AG04450 (cell line): ENCODE measurements at regions not wholly inside any gene's neighbourhood (a gene's known extent, or its start where the extent isn't known, plus 50 kb on each side); places are given as distances from the start of the nearest gene placed in this dataset.
"Not testable (repeated sequence)": the region's sequence is repeated elsewhere in the genome, so short reads cannot be mapped to it uniquely, and the experiment has no call there.

Experiments
- CTCF ChIA-PET: fragments of 300-600, 350-600 bp; formaldehyde crosslinking; extraction: SDS; loops from one replicate; lab custom pipeline; 2022; ENCODE audit warnings: antibody characterized with exemption, inconsistent platforms; lab: Charles Lee
- POLR2A ChIA-PET: fragments of 350-600 bp; formaldehyde crosslinking; extraction: SDS; loops from one replicate; lab custom pipeline; 2021; ENCODE audit warnings: antibody characterized with exemption, inconsistent platforms; lab: Yijun Ruan, JAX
- DNase-seq: peaks from one replicate; pipeline ENCODE4 v3.0.0-alpha.2; 2011; ENCODE audit warnings: low read depth, low spot score
- H3K27ac ChIP-seq: one replicate; pipeline ENCODE4 v1.5.1; 2012; ENCODE audit warnings: low read depth, low read length, control low read depth
- H3K27me3 ChIP-seq: one replicate; pipeline ENCODE4 v1.6.0; 2012; ENCODE audit warnings: low read length; ENCODE audit not compliant: control insufficient read depth, insufficient read depth
- H3K4me3 ChIP-seq: 2 replicates; pipeline ENCODE4 v1.5.1; 2011; ENCODE audit warnings: mild to moderate bottlenecking, low read depth, low read length, control low read depth
- H3K9me3 ChIP-seq: 2 replicates; pipeline ENCODE4 v1.5.1; 2012; ENCODE audit warnings: low read length; ENCODE audit not compliant: control insufficient read depth, insufficient read depth
- CTCF ChIP-seq: IDR thresholded peaks from 2 replicates; pipeline ENCODE4 v1.5.1; 2011; ENCODE audit warnings: low read depth, low read length, control low read depth, inconsistent platforms

GRCh38 chr7:109660401-109660800, 1090.7 kb downstream of the DNAJB9 start:
- TF ChIP-seq CTCF: no peak
- POLR2A ChIA-PET: no interaction called here
- Histone ChIP-seq H3K9me3 (no peaks in the 10 kb centered on the region), H3K4me3 (no peak overlapping the region), H3K27ac (no peak overlapping the region), H3K27me3 (no peaks in the 10 kb centered on the region)
- no peak for DNase-seq
- CTCF ChIA-PET: no interaction called here

GRCh38 chr7:109663806-109664205, 1094.1 kb downstream of the DNAJB9 start:
- no peak for DNase-seq
- CTCF ChIA-PET: interaction anchor here (1.0 kb wide), 1 partner anchor 8 kb away, joined by 4 read pairs; no protein-coding TSS in a partner anchor

GRCh38 chr7:109687269-109687668, 1117.6 kb downstream of the DNAJB9 start:
- DNase-seq, CTCF ChIA-PET, POLR2A ChIA-PET, H3K27me3 ChIP-seq, H3K27ac ChIP-seq, H3K9me3 ChIP-seq, H3K4me3 ChIP-seq: not testable (repeated sequence)

More at GRCh38 chr7:109663806-109664205, 1094.1 kb downstream of the DNAJB9 start:
- no peak for TF ChIP-seq CTCF
- POLR2A ChIA-PET: no interaction called here
- Histone ChIP-seq H3K27me3 (no peaks in the 10 kb centered on the region), H3K4me3 (no peak overlapping the region), H3K9me3 (no peaks in the 10 kb centered on the region), H3K27ac (no peak overlapping the region)

- DNase-seq, H3K27ac ChIP-seq, POLR2A ChIA-PET, CTCF ChIA-PET, H3K4me3 ChIP-seq, H3K9me3 ChIP-seq, H3K27me3 ChIP-seq: not testable (repeated sequence)
Measured at GRCh38 chr7:109692613-109693012, 1122.9 kb downstream of the DNAJB9 start.

- ChIA-PET POLR2A (no interaction called here), CTCF (interaction anchor here (0.5 kb wide), 1 partner anchor 1804 kb away, joined by 6 read pairs; no protein-coding TSS in a partner anchor)
- Histone ChIP-seq H3K27ac (no peak overlapping the region), H3K9me3 (peaks cover 5% of the 10 kb centered on the region; the same call in 1 of the 2 replicates), H3K4me3 (no peak overlapping the region), H3K27me3 (no peaks in the 10 kb centered on the region)
- DNase-seq: no peak
- TF ChIP-seq CTCF: no peak
Measured at GRCh38 chr7:109694149-109695071, 1124.7 kb downstream of the DNAJB9 start.

GRCh38 chr7:109695419-109695818, 1125.7 kb downstream of the DNAJB9 start:
- no peak for DNase-seq
- POLR2A ChIA-PET: no interaction called here
- Histone ChIP-seq H3K4me3 (no peak overlapping the region), H3K9me3 (peaks cover 8% of the 10 kb centered on the region), H3K27me3 (no peaks in the 10 kb centered on the region), H3K27ac (no peak overlapping the region)
- no peak for TF ChIP-seq CTCF
- CTCF ChIA-PET: no interaction called here
